ENCODE measurements at regions not wholly inside any gene's neighbourhood (a gene's known extent, or its start where the extent isn't known, plus 50 kb on each side); places are given as distances from the start of the nearest gene placed in this dataset.

DNA sequence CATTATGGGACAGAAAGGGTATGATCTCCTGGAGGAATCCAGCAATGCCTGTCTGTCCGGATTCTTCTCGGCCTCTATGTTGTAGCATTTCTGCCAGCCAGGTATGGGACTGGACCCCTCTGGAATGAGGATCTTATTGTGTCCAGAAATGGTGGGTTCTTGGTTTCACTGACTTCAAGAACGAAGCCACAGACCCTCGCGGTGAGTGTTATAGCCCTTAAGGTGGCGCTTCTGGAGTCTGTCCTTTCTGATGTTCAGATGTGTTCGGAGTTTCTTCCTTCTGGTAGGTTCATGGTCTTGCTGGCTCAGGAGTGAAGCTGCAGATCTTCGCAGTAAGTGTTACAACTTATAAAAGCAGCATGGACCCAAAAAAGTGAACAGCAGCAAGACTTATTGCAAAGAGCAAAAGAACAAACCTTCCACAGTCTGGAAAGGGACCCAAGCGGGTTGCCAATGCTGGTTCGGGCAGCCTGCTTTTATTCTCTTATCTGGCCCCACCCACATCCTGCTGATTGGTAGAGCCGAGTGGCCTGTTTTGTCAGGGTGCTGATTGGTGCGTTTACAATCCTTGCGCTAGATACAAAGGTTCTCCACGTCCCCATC lies 62.3 kb upstream of the IER3 start:
- DNase-seq (ENCODE audit: low read depth, low spot score) = no peak
- H3K4me3 ChIP-seq (ENCODE audit: low read depth, low read length) = no peak overlapping the region
- in situ Hi-C loops (cut with HindIII; ENCODE audit: low sequenced_read_pairs) = no loop called here
- no peak for TF ChIP-seq CTCF (IDR thresholded peaks at IDR 0.05; ENCODE audit: low read depth, low read length)

DNA sequence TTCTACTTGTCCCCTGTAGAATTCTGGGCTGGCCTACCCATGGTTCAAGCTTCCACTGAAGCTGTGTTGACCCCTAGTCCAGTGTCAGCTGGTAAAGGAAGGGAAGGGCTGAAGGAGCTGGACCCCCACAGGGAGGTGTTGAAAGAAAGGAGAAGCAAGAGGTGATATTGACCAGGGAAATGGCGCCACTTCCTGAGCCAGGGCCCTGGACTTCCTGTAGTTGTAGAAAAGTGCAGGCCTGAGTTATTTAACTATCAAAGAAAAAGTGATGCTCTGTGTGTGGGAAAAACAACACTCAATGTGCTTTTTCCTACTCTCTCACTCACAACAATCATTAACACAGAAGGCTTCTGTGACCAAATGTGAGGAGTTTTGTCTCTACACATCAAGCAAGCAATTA lies 60.0 kb upstream of the IER3 start:
- no peak overlapping the region for H3K4me3 ChIP-seq (ENCODE audit: low read depth, low read length)
- TF ChIP-seq CTCF (IDR thresholded peaks at IDR 0.05; ENCODE audit: low read depth, low read length) = no peak
- in situ Hi-C loops (cut with HindIII; ENCODE audit: low sequenced_read_pairs) = no loop called here
- DNase-seq (ENCODE audit: low read depth, low spot score) = no peak

- in situ Hi-C loops (cut with HindIII; ENCODE audit: low sequenced_read_pairs) = no loop called here
- TF ChIP-seq CTCF (IDR thresholded peaks at IDR 0.05; ENCODE audit: low read depth, low read length) = no peak
- no peak for DNase-seq (ENCODE audit: low read depth, low spot score)
- H3K4me3 ChIP-seq (ENCODE audit: low read depth, low read length) = no peak overlapping the region
These were observed 58.4 kb upstream of the IER3 start for GRCh38 chr6:30802731-30803130.

DNA sequence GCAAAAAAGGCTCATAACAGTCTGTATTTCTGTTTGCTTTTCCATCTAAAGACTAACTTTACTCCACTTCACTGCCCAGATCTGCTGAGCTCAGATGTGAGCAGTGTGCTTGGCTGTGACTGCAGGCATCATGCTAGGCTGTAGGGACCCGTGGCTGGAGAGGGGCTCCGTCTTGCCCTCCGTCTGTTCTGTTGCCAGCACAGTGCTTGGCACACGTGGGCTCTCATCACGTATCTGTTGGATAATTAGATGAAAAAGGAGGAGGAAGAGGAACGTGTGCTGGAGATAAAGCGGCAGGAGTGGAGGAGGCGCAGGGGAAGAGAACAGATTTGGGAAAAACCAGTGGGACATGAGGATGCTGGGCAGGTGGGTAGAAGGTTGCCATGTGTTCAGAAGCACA lies 57.6 kb upstream of the IER3 start:
- no peak for TF ChIP-seq CTCF (IDR thresholded peaks at IDR 0.05; ENCODE audit: low read depth, low read length)
- no peak for DNase-seq (ENCODE audit: low read depth, low spot score)

DNA sequence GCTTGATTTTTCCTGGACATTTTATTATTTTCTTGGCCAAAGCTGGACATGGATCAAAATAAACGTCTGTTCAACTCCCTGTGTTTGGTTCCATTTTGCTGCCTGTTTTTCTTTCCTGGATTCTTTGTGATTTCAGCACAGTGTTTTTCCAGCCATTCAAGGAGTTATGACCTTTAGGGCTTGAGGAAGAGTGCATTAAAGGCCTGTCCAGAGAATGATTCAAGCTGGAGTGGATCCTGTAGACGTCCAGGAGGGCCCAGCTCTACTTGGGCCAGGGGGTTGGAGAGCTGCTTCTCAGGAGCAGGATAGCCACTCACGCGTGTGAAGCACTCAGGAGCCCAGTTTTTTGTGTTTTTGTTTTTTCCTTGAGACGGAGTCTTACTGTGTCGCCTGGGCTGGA lies 56.5 kb upstream of the IER3 start:
- in situ Hi-C loops (cut with HindIII; ENCODE audit: low sequenced_read_pairs) = no loop called here
- DNase-seq (ENCODE audit: low read depth, low spot score) = no peak
- no peak for TF ChIP-seq CTCF (IDR thresholded peaks at IDR 0.05; ENCODE audit: low read depth, low read length)
- H3K4me3 ChIP-seq (ENCODE audit: low read depth, low read length) = no peak overlapping the region

More for the DNA sequence above, 57.6 kb upstream of the IER3 start:
- in situ Hi-C loops (cut with HindIII; ENCODE audit: low sequenced_read_pairs) = no loop called here
- H3K4me3 ChIP-seq (ENCODE audit: low read depth, low read length) = no peak overlapping the region

DNA sequence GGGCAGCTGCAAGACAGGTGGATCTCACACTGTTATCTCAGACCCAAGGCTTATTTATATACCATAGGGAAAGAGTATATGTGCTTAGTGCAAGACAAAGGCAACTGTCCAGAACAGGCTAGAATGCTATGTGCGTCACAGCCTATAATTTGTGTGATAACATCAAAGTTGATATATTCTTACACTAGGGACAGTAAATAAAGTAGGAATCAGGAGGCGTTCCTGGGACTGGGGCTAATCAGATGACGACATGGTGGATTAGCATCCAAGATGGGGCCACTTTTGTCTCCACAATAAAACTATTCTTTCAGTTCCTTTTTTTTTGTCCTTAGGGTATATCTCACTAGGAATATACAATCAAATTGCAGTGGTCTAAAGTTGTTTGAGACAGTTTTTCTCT lies 54.9 kb upstream of the IER3 start:
- no peak for DNase-seq (ENCODE audit: low read depth, low spot score)
- in situ Hi-C loops (cut with HindIII; ENCODE audit: low sequenced_read_pairs) = no loop called here
- H3K4me3 ChIP-seq (ENCODE audit: low read depth, low read length) = no peak overlapping the region
- no peak for TF ChIP-seq CTCF (IDR thresholded peaks at IDR 0.05; ENCODE audit: low read depth, low read length)

GRCh38 chr6:30798494-30798893 lies 54.1 kb upstream of the IER3 start:
- no peak overlapping the region for H3K4me3 ChIP-seq (ENCODE audit: low read depth, low read length)
- no peak for DNase-seq (ENCODE audit: low read depth, low spot score)
- in situ Hi-C loops (cut with HindIII; ENCODE audit: low sequenced_read_pairs) = no loop called here
- no peak for TF ChIP-seq CTCF (IDR thresholded peaks at IDR 0.05; ENCODE audit: low read depth, low read length)
